ENCODE measurements at regions not wholly inside any gene's neighbourhood (a gene's known extent, or its start where the extent isn't known, plus 50 kb on each side); places are given as distances from the start of the nearest gene placed in this dataset.
"Not testable (repeated sequence)": the region's sequence is repeated elsewhere in the genome, so short reads cannot be mapped to it uniquely, and the experiment has no call there.

DNA sequence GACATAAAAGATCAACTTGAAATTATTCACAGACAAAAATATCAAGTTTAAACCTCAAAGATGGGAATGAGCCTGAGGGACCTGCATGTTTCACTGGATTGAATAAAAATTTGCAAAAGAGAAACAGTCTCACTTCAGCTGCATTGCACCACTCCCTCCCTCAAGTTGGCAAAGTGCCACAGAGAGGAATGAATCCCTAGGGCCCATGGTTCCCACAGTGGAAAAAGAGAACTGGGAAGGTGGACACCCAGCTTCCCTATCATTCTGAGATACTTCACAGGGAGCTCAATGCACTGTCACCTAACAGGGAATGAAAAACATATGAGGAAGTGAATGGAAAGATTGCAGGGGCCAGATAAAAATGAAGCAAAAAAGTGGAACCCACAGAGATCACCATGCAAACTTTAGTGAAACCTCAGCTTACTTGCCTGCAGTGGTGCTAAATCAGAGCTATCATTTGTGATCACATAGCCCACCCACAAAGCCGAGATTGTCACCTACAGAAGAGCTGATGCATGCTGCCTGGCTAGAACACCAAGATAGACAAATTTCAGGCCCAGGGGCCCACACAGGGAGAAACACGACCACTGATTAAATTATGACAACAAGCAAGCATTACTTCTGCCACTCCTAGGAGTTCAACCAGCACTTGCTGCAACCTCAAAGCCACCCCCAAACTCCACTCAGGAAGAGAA, 911.3 kb downstream of the LRFN5 start:
- Histone ChIP-seq H3K9ac (ENCODE audit: low read depth, low read length) (no peak overlapping the region), H3K4me1 (ENCODE audit: insufficient read depth, low read length) (peaks cover 16% of the 10 kb centered on the region), H3K9me3 (ENCODE audit: control insufficient read depth, insufficient read depth, low read length) (no peaks in the 10 kb centered on the region), H3K36me3 (ENCODE audit: insufficient read depth, low read length) (no peaks in the 10 kb centered on the region; the same call in 1 of the 2 replicates)

DNA sequence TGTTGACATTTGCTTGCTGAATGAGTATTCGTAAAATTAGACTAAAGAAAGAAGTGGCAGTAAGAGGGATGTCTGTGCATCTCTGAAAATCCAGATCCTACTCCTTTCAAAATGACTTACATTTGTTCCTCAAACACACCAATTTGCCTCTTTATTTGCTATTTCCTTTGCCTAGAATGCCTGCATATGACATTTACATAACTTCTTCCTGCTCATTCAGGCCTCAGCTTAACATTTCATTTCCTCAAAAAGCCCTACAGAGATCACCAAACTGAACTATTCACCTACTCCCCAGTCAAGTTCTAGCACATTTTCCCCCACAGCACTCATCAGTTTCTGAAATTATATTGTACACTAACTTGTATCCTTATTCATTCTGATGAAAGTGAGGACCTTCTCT, 907.2 kb downstream of the LRFN5 start:
- Histone ChIP-seq H3K9me3 (ENCODE audit: control insufficient read depth, insufficient read depth, low read length) (no peaks in the 10 kb centered on the region), H3K4me1 (ENCODE audit: insufficient read depth, low read length) (peaks cover 16% of the 10 kb centered on the region), H3K9ac (ENCODE audit: low read depth, low read length) (no peak overlapping the region), H3K36me3 (ENCODE audit: insufficient read depth, low read length) (no peaks in the 10 kb centered on the region; the same call in 1 of the 2 replicates)

DNA sequence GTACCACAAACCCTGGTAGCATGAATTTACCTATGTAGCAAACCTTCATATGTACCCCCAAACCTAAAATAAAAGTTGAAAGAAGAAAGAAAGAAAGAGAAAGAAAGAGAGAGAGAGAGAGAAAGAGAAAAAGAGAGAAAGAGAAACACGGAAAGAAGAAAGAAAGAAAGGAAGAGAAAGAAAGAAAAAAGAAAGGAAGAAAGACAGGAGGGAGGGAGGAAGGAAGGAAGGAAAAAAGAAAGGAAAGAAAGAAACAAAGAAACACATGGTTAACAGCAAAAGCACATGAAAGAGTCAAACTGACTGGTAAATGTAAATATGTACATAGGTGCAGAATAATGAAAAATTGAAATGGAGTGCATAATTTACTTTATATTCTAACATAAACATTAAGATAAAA, 903.4 kb downstream of the LRFN5 start:
- H3K9me3 ChIP-seq (ENCODE audit: control insufficient read depth, insufficient read depth, low read length): no peaks in the 10 kb centered on the region
- H3K36me3 ChIP-seq (ENCODE audit: insufficient read depth, low read length): no peaks in the 10 kb centered on the region
- H3K9ac ChIP-seq (ENCODE audit: low read depth, low read length): no peak overlapping the region
- H3K4me1 ChIP-seq (ENCODE audit: insufficient read depth, low read length): peaks cover 16% of the 10 kb centered on the region

DNA sequence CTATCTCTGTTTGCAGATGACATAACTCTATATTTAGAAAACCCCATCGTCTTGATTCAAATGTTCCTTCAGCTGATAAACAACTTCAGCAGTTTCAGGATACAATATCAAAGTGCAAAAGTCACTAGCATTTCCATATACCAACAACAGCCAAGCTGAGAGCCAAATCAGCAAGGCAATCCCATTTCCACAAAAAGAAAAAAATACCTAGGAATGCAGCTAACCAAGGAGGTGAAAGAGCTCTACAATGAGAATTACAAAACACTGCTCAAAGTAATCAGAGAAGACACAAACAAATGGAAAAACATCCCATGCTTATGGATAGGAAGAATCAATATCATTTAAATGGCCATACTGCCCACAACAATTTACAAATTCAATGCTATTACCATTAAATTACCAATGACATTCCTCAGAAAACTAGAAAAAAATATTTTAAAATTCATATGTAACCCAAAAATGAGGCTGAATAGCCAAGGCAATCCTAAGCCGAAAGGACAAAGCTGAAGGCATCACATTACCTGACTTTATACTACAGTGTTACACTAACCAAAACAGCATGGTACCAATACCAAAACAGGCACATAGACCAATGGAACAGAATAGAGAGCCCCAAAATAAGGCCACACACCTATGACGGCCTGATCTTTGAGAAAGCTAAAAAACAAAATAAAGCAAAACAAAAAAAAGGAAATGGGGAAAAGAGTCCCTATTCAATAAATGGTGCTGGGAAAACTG, 901.7 kb downstream of the LRFN5 start:
- no peaks in the 10 kb centered on the region for H3K9me3 ChIP-seq (ENCODE audit: control insufficient read depth, insufficient read depth, low read length)
- H3K36me3 ChIP-seq (ENCODE audit: insufficient read depth, low read length): no peaks in the 10 kb centered on the region
- H3K9ac ChIP-seq (ENCODE audit: low read depth, low read length): no peak overlapping the region
- peaks cover 4% of the 10 kb centered on the region; the same call in 1 of the 2 replicates for H3K4me1 ChIP-seq (ENCODE audit: insufficient read depth, low read length)

DNA sequence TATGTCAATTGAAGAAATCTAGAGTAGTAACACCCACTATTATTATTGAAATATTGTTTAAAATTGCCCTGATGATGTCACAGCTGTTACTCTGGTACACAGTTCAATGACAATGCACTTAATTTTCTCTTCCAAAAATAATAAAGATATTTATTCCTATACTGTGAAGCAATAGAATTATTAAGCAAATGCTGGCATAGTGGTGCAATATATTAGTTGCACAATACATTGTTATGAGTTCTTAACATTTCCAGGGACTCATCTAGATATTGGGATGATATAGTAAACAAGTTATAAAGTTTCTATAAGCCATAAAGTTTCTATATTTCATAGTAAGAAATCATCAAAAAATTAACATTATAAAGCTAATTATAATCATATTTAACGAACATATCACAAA, 897.8 kb downstream of the LRFN5 start:
- Histone ChIP-seq H3K9ac (ENCODE audit: low read depth, low read length) (no peak overlapping the region), H3K9me3 (ENCODE audit: control insufficient read depth, insufficient read depth, low read length) (no peaks in the 10 kb centered on the region), H3K36me3 (ENCODE audit: insufficient read depth, low read length) (no peaks in the 10 kb centered on the region), H3K4me1 (ENCODE audit: insufficient read depth, low read length) (no peaks in the 10 kb centered on the region; the same call in 1 of the 2 replicates)

DNA sequence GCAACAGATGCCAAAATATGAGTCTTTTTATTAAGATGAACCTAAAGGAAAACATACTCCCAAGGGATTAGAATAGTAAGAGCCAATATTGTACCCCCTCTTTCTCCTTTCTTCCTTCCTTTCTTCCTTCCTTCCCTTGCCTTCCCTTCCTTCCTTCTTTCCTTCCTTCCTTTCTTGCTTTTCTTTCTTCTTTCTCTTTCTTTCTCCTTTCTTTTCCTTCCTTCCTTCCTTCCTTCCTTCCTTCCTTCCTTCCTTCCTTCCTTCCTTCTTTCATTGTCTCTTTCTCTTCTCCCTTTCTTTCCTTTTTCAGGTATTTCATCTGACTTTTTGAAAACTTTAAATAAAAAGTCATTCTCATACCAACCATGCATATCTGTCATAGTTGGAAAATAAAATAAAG, 892.5 kb downstream of the LRFN5 start:
- Histone ChIP-seq H3K9me3 (ENCODE audit: control insufficient read depth, insufficient read depth, low read length) (no peaks in the 10 kb centered on the region), H3K4me1 (ENCODE audit: insufficient read depth, low read length) (no peaks in the 10 kb centered on the region), H3K9ac (ENCODE audit: low read depth, low read length) (no peak overlapping the region)

DNA sequence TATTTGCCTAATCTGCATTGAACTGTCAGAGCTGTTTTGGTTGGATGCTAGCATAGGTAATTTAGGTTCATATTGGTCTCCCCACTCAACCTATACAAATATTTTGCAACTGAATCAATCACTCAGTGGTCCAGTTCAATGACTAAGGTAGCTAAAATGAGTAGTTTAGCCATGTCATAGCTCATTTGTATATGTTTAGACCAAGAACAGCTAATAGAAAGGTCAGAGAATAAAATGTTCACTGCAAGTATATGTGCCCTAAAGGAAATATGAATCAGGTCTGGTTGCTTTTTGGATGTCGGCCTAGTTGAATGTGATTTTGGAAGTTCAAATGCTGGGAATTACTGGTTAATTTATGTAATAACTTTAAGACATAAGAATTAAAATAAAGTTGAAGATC, 883.9 kb downstream of the LRFN5 start:
- no peaks in the 10 kb centered on the region for H3K36me3 ChIP-seq (ENCODE audit: insufficient read depth, low read length)
- H3K4me1 ChIP-seq (ENCODE audit: insufficient read depth, low read length): no peaks in the 10 kb centered on the region
- H3K9me3 ChIP-seq (ENCODE audit: control insufficient read depth, insufficient read depth, low read length): no peaks in the 10 kb centered on the region
- no peak overlapping the region for H3K9ac ChIP-seq (ENCODE audit: low read depth, low read length)

More for the DNA sequence above, 892.5 kb downstream of the LRFN5 start:
- no peaks in the 10 kb centered on the region for H3K36me3 ChIP-seq (ENCODE audit: insufficient read depth, low read length)

DNA sequence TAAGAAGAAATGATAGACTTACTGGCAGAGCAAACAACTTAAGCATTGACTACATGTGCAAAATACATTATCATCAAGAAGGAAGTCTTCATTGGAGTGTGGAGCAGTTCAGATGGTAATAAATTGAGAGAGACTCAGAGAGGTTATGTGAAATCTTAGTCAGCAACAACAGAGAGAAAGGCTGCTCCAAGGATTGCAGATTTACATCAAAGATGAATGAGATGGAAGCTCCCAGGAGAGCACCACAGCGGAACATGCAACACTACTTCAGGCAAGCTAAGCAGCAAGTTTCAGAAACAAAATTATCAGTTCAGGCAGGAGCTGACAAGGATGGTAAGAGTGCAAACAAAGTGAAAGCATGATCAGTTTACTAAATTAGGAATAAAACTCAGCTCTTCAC, 882.3 kb downstream of the LRFN5 start:
- Histone ChIP-seq H3K9ac (ENCODE audit: low read depth, low read length) (no peak overlapping the region), H3K4me1 (ENCODE audit: insufficient read depth, low read length) (no peaks in the 10 kb centered on the region), H3K36me3 (ENCODE audit: insufficient read depth, low read length) (no peaks in the 10 kb centered on the region), H3K9me3 (ENCODE audit: control insufficient read depth, insufficient read depth, low read length) (no peaks in the 10 kb centered on the region)

DNA sequence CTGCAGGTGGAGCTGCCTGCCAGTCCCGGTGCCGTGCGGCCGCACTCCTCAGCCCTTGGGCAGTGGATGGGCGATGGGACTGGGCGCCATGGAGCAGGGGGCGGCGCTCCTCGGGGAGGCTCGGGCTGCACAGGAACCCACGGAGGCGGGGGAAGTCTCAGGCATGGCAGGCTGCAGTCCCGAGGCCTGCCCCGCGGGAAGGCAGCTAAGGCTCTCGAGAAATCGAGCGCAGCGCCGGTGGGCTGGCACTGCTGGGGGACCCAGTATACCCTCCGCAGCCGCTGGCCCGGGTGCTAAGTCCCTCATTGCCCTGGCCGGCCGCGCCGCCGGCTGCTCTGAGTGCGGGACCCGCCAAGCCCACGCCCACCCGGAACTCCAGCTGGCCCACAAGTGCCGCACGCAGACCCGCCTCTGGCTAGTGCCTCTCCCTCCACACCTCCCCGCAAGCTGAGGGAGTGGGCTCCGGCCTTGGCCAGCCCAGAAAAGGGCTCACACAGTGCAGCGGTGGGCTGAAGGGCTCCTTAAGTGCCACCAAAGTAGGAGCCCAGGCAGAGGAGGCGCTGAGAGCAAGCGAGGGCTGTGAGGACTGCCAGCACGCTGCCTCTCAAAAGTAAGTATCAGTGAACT, 875.8 kb downstream of the LRFN5 start:
- H3K36me3 ChIP-seq (ENCODE audit: insufficient read depth, low read length); H3K9me3 ChIP-seq (ENCODE audit: control insufficient read depth, insufficient read depth, low read length); H3K9ac ChIP-seq (ENCODE audit: low read depth, low read length); H3K4me1 ChIP-seq (ENCODE audit: insufficient read depth, low read length): not testable (repeated sequence)

DNA sequence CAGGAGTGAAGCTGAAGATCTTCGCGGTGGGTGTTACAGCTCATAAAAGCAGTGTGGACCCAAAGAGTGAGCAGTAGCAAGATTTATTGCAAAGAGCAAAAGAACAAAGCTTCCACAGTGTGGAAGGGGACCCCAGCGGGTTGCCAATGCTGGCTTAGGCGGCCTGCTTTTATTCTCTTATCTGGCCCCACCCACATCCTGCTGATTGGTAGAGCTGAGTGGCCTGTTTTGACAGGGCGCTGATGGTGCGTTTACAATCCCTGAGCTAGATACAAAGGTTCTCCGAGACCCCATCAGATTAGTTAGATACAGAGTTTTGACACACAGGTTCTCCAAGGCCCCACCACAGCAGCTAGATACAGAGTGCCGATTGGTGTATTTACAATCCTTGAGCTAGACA, 875.0 kb downstream of the LRFN5 start:
- H3K9ac ChIP-seq (ENCODE audit: low read depth, low read length): not testable (repeated sequence)

DNA sequence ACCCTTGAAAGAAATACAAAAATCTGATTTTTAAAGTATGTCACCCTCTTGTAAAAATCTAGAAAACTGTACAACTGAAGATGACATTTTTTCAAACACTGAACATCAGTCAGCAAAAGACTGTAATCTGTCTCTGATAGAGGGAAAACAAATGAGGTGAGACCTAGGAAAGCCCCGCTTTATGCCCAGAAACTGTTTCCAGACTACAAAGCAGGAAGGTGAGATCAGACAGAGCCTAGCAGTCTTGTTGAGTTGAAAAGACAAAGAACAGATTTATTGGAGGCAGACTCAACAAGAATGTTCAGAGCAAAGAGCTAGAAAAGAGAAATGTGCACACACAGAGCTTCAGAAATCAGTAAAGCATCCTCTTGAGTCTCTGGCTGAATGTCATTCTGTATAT, 873.6 kb downstream of the LRFN5 start:
- no peaks in the 10 kb centered on the region for H3K36me3 ChIP-seq (ENCODE audit: insufficient read depth, low read length)
- H3K4me1 ChIP-seq (ENCODE audit: insufficient read depth, low read length): no peaks in the 10 kb centered on the region; the same call in 1 of the 2 replicates
- H3K9me3 ChIP-seq (ENCODE audit: control insufficient read depth, insufficient read depth, low read length): no peaks in the 10 kb centered on the region
- no peak overlapping the region for H3K9ac ChIP-seq (ENCODE audit: low read depth, low read length)

More for the DNA sequence above, 875.0 kb downstream of the LRFN5 start:
- not testable (repeated sequence) for H3K36me3 ChIP-seq (ENCODE audit: insufficient read depth, low read length); H3K4me1 ChIP-seq (ENCODE audit: insufficient read depth, low read length); H3K9me3 ChIP-seq (ENCODE audit: control insufficient read depth, insufficient read depth, low read length)

DNA sequence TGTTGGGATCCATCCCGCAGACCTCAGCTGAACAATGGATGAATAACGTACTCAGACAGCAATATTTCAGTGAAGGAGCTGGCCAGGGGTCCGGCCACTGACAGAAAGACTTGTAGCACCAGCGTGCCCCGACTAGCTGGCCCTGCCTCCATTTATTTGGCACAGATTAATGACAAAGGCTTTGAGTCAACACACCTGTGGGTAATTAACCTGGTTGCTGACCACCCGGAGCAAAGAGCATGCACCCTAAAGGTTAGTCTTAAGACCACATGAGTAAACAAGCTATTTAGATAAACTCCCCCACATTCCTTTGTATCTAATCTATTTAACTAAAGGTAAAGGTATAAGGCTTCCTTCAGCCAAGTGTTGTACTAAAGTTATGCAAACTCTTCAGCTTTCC, 868.6 kb downstream of the LRFN5 start:
- Histone ChIP-seq H3K9me3 (ENCODE audit: control insufficient read depth, insufficient read depth, low read length) (no peaks in the 10 kb centered on the region), H3K36me3 (ENCODE audit: insufficient read depth, low read length) (no peaks in the 10 kb centered on the region), H3K4me1 (ENCODE audit: insufficient read depth, low read length) (no peaks in the 10 kb centered on the region; the same call in 1 of the 2 replicates), H3K9ac (ENCODE audit: low read depth, low read length) (no peak overlapping the region)

DNA sequence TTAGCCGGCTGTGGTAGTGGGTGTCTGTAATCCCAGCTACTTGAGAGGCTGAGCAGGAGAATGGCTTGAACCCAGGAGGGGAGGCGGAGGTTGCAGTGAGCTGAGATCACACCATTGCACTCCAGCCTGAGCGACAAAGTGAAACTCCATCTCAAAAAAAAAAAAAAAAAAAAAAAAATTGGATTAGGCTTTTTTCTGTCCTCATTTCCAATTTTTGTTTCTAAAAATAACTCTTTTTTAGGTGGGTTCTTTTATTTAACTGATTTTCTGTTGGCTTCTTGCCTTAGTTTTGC, 863.7 kb downstream of the LRFN5 start:
- no peaks in the 10 kb centered on the region for H3K4me1 ChIP-seq (ENCODE audit: insufficient read depth, low read length)
- H3K9me3 ChIP-seq (ENCODE audit: control insufficient read depth, insufficient read depth, low read length): no peaks in the 10 kb centered on the region
- no peaks in the 10 kb centered on the region for H3K36me3 ChIP-seq (ENCODE audit: insufficient read depth, low read length)
- no peak overlapping the region for H3K9ac ChIP-seq (ENCODE audit: low read depth, low read length)

DNA sequence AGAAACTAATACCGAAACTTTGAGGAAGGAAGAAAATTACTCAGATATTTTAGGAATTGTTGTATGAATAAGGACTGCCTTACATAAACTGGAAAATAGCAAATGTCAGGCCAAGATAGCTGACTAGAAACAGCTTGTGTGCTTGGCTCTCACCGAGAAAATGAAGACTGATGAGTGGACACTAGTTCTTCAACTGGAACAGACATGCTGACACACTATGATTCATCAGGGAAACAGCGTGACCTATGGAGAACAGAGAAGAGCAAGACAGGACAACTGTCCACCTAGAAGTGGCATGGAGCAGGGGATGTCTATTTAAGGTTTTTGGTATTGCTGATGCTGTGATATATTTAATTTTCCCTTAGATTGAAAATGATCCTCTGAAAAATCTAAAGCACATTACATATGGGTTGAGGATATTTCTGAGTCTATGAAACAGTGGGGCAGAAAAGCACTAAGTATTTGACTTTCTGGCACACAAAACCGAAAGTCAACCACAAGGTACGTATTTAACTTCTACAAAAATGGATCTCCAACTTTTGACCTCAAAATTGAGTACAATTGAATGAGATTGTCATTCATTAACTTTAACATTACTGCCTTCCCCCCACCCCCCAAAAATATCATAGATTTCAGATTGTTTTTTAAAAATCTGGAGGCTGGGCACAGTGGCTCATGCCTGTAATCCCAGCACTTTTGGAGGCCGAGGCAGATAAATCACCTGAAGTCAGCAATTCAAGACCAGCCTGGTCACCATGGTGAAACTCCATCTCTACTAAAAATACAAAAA, 863.2 kb downstream of the LRFN5 start:
- Histone ChIP-seq H3K9me3 (ENCODE audit: control insufficient read depth, insufficient read depth, low read length) (no peaks in the 10 kb centered on the region), H3K36me3 (ENCODE audit: insufficient read depth, low read length) (no peaks in the 10 kb centered on the region), H3K9ac (ENCODE audit: low read depth, low read length) (no peak overlapping the region), H3K4me1 (ENCODE audit: insufficient read depth, low read length) (no peaks in the 10 kb centered on the region)
